ENCODE measurements at regions not wholly inside any gene's neighbourhood (a gene's known extent, or its start where the extent isn't known, plus 50 kb on each side); places are given as distances from the start of the nearest gene placed in this dataset.
"Not testable (repeated sequence)": the region's sequence is repeated elsewhere in the genome, so short reads cannot be mapped to it uniquely, and the experiment has no call there.

DNA sequence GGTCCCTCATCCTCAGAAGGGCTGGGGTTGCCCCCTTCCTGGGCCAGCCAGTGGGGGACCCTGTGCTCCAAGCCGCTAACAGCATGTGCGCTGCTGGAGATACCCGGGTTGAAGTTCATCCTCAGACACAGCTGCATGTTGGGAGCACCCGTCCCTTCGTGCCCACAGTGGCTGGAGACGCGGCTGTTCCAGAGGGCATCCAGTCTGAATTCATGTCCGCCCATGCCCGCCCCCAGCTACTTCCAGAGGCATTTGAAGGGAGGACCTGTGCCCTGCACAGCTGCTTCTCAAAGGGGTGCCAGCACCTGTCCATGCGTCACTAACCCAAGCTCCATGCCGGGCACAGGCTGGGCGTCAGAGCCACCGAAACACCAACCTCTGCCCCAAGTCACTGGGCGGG, 68.1 kb upstream of the ADGRA1 start:
- DNase-seq = no peak

DNA sequence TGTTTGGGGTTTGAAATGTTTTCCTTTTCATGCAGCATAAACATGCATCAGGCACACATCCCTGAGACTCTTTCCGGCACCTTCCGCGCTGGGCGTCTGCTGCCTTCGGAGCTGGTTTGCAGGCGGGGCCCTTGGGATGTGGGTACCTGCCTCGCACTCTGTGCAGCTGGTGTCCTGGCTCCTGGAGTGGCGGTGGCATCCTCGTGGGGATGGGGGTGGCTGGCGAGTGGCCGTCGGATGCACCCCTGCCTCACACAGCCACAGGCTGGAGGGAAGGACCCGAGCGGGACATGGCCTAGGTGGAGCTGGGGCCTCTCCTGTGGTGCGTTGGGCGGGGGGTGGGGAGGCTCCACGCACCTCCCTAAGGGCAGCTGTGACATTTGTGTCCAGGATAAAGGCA, 68.5 kb upstream of the ADGRA1 start:
- DNase-seq = no peak

DNA sequence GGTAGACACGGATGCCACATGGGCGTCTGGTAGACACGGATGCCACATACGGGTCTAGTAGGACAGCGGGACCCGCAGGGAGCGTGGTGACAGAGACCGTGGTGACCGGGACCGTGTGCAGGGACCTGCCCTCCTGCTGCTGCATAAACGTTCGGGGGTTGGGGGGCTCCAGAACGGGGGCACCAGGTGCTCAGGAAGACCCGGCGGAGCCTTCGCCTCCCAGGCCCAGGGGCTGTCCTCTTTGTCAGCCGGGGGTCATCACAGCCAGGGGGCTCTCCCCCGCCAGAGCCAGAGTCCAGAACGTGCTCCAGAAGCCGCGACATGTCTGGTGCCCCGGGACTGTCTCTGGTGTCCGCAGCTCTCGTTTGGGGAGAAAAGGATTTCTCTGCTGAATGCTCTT, 69.2 kb upstream of the ADGRA1 start:
- DNase-seq = no peak

DNA sequence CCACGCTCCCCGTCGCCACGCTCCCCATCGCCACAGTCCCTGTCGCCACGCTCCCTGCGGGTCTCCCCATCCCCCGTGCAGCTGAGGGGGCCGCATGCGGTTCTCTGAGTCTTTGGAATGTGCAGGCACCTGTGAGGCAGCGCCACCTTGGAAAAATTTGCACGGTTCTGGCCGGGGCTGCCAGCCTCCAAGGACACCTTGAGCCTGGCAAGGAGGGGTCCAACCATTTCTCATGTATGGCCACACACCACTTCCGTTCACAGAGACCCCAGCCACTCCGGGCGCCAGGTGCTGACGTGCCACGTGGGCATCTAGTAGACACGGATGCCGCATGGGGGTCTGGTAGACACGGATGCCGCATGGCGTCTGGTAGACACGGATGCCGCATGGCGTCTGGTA, 70.5 kb upstream of the ADGRA1 start:
- no peak for DNase-seq

DNA sequence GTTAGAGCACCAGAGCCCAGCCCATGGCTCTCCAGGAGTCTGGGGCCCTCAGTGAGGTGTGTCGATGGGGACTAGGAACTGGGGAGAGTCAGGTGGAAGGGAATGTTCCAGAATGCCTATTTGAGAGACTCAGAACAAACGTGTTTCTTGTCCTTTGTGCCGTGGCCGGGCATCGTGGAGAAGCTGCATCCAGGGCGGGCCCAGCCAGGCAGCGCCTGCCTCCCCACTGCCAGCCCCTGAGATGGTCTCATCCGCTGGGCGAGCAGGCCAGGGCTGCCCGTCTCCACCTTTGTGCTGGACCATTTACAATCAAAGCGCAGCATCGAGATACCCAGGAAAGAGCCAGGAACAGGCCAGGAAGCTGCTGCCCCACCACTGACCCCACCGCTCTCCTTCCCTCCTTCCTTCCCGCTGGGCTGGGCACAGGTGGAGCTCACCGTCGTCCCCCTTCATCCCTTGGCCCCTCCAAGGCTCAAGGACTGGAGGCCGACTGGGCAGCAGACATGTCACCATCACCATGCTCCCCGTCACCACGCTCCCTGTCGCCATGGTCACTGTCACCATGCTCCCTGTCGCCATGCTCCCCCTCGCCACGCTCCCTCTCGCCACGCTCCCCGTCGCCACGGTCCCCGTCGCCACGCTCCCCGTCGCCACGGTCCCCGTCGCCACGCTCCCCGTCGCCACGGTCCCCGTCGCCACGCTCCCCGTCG, 71.1 kb upstream of the ADGRA1 start:
- no peak for DNase-seq

DNA sequence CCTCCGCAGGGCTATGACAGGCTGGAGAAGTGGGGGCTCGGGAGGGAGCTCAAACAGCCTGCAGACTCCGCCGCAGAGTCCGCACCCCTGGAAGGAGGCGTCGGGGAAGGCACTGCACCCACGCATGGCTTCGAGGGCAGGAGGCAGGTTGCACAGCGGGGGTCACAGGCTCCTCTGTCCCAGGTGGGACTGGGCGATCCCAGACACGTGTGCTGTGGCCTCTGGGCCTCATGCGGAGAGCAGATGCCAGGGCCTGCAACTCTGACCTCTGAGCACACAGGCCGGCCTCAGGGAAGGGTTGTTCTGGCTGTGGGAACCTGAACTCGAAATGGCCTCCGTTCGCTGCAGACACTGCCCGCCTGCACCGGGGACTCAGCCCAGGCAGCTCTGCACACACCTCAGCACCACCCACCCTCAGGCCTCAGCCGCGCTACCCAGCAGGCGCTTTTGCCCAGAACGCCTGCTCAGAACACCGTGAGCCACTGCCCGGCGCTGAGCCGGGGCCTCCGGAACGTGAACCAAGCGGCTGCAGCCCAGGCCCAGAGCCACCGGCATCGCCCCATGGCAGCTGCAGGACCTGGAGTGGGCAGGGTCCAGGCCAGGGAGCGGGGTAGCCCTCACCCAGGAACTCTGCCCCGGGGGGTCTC, 71.8 kb upstream of the ADGRA1 start:
- DNase-seq = no peak

DNA sequence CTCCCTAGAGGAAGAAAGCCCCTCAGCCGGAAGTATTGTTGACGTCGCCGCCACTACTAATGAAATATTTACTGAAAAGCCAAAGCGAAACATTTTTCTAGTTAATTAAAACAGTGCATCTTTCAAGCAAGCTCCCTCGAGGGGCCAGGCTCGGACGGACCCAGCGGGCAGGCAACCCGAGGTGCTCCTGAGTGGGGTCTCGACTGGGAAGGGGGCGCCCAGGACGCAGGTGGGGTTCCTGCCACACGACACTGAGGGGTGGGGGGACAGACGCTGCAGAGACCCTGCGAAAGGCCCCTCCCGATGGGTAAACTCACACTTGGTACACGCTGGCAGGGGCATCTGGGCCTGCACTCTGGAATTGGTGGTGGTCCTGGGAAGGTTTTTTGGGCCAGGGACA, 72.4 kb upstream of the ADGRA1 start:
- DNase-seq = no peak

DNA sequence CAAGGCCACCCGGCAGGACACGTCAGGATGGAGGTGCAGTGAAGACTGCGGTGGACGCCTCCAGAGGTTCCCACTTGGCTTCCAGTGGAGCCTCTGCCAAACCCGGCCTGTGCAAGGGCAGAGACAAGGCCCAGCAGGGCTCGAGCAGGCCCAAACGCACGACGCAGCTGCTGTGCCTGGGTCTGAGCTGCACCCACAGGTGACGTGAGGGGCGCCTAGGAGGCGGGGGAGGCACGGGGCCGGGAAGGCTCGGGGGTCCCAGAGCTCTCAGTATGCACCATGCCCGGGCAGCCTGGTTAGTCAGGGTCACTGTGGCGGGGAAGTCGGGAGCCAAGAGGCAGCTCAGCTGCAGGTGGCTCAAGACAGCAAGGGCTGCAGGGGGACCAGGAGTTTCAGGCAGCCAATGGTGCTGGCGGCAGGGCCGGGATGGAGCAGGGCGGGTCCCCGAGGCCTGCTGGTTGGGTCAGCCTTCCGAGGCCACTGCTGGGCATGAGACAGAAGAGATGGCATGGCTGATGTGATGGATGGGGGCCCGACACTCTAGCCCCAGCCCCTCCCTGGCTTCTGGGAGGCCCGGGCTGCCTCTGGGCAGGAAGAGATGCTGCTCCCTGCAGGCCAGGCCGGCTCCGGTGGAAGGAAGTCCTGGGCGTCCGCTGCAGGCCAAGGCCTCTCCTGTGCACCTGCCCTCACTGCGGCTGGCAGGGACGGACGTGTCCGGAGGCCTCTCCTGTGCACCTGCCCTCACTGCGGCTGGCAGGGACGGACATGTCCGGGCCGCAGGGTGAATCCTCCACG, 72.2 kb upstream of the CFAP46 start:
- DNase-seq = no peak

DNA sequence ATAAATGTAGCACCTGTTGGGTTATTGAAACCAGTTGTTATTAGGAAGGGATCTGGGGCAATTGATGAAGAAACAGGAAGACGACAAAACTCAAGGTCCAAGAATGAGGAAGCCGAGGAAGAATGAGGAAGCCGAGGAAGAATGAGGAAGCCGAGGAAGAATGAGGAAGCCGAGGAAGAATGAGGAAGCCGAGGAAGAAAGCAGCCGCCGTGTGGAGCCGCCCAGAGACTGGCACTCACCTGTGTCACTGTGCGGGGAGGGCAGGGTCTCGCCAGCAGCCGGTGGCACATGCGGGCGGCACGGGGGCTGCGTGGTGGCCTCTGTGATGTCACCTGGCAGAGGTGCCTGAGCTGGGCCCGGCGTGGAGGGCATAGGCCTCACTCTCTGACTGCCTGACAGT, 71.1 kb upstream of the CFAP46 start:
- DNase-seq = peak; percentile 62 to 74

DNA sequence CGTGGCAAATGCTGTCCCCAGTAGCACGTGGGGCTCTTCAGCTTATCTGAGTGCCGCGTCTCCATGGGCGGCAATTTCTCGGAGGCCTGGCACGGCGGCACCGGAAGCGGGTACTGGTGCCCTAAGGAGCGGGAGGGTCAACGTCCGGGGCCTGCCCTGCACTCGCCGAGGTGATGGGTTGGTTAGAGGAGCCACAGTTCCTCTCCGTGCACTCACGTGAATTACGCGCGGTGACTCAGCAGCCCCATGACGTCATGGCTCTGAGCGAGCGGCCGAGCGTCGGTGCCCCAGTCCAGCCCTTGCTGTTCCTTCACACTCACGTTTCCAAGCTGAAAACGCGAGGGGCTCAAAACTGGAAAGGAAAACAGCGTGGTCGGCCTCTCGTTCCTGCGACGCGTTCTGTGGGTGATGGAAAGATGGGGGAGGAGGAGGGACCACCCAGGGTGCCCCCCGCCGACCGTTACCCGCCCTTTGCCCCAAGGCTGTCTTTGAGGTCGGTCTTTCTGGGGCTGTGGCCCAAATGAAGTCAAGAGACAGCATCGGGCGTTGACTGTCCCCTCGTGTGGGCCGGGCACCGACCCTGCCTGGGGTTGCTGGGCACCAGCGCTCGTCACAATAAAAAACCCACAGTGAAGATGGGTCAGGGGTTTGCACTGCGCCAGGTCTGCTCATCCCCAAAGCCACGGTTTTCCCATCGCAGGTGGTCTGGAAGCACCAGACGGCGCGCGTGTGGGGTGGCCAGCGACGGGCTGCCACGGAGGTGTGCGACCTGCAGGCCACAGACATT, 70.4 kb upstream of the CFAP46 start:
- DNase-seq = peak; percentile 44 to 92

DNA sequence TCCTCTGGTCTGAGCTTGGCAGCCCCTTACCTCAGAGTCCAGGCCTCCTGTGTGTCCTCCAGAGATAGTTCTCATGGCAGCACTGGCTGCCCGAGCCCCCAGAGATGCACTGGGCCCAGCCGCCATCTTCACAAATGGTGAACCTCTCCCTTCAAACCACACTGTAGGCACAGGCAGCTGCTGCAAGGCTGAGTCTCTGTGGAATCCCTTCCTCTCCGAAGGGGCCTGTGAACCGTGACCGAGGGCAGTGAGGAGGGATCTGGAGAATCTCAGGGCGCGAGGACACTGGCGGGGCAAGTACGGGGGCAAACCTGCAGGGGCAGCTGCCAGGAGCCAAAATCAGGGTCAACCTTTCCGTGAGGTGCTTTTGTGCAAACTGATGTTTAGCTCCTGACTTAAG, 69.5 kb upstream of the CFAP46 start:
- no peak for DNase-seq

DNA sequence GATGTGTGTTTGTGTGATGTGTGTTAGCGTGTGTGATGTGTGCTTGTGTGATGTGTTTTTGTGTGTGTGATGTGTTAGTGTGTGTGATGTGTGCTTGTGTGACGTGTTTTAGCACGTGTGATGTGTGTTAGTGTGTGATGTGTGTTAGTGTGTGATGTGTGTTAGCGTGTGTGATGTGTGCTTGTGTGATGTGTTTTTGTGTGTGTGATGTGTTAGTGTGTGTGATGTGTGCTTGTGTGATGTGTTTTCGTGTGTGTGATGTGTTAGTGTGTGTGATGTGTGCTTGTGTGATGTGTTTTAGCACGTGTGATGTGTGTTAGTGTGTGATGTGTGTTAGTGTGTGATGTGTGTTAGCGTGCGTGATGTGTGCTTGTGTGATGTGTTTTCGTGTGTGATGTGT, 69.0 kb upstream of the CFAP46 start:
- DNase-seq = not testable (repeated sequence)

DNA sequence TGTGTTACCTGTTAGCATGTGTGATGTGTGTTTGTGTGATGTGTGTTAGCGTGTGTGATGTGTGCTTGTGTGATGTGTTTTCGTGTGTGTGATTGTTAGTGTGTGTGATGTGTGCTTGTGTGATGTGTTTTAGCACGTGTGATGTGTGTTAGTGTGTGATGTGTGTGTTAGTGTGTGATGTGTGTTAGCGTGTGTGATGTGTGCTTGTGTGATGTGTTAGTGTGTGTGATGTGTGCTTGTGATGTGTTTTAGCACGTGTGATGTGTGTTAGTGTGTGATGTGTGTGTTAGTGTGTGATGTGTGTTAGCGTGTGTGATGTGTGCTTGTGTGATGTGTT, 68.4 kb upstream of the CFAP46 start:
- not testable (repeated sequence) for DNase-seq

DNA sequence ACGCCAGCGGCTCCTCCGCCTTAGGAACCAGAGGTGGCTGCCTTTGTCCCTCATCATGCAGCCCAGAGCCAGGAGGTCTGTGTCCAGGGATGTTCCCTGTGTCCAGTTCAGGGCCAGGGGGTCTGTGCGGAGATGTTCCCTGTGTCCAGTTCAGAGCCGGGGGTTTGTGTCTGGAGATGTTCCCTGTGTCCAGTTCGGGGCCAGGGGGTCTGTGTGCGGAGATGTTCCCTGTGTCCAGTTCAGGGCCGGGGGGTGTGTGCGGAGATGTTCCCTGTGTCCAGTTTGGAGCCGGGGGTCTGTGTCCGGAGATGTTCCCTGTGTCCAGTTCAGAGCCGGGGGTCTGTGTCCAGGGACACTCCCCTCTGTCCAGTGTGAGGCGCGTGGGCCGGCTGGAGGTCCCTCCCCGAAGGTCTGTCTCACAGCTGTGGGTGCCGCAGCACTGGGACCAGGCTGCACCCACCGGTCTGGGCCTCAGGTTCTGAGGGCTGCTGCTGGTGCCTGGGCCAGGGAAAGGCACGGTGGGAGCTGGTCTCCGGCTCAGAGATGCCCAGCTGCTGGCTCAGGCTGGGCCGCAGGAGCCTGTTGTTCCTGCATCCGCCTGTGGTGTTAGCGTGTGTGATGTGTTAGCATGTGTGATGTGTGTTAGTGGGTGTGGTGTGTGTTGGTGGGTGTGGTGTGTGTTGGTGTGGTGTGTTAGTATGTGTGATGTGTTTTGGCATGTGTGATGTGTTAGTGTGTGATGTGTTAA, 67.9 kb upstream of the CFAP46 start:
- no peak for DNase-seq

DNA sequence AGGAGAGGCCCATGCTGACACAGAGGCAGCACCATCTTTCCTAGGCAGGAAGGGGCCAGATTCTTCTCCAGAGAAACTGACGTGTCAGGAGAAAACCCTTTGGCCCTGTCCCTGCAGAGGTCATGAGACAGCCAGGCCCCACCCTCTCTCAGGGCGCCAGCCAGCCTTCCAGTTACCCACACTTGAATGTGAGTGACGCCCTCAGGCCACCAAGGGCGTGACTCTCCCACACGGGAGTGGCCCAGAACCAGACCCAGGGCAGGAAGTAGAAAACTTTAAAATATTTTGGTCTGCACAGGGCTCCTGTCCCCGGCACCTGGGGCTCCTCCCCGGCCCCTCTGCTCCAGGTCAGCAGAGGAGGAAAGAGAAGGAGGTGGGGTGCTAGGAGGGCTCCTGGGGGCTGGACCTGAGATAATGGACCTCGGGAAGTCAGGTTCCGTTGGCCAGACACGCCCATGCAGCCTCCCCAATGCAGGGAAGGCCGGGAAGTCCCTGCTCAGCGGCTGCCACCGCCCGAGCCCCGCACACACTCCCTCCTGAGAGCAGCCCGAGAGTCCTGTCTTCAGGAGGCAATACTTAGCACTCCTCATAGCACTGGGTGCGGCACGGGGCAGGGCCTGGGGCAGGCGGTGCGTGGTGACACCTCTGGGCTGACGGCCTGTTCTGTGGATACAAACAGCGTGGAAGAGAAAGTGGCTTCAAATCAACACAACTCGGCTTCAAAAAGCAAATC, 67.0 kb upstream of the CFAP46 start:
- peak; percentile 93 to 94 for DNase-seq

DNA sequence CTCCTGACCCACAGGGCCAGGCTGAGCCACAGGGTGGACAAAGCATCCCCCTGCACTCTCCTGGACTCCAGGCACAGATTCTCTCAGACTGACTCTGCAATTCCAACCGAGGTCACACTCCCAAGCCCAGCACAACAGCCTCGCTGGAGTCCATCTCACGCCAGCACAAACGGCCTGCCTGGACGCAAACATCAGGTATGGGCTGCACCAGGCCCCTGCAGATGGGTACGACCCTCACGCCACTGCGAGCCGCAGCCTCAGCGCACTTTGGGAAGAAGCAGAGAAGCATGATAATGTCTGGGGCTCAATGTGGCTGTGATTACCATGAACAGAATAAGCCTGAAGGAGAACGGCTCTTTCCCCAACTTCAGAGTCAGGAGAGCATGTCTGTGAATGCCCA, 66.4 kb upstream of the CFAP46 start:
- no peak for DNase-seq

DNA sequence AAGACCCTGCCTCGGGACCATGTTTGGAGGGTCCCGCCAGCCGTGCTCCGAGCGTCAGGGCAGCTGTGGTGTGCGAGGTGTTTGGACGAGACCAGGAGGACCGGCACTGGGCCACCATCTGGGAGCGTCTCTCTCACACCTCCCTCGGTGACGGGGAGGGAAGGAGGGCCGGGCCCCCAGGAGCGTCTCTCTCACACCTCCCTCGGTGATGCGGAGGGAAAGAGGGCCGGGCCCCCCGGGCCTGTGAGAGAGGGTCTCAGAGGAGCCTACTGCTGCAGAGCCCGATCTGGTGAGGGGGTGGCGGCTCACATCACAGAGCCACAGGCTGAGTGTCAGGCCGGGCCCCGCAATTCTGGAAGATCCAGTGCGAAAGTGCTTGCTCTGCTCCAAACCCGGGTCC, 65.8 kb upstream of the CFAP46 start:
- DNase-seq = no peak

DNA sequence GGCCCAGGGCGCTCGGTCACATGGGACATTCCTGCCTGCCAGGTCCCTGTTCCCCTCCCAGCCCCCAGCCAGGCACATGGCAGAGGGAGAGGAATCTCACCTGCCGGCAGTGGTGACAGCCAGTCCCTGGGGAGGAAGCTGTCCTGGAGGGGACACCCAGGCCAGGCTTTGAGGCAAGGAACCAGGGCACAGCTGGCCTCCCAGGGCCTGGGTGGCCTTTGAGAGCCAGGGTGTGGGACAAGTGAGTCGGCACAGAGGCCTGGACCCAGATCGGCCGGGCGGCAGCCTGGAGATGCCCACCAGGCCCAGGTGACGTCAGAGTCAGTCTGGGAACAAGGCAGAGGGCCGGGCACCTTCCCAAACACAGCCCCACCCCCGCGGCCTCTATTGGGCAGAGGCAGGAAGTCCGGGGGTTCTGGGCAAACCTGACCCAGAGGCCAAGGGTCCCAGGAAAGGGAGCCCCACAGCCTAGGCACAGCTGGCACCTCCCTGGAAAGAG, 65.0 kb upstream of the CFAP46 start:
- DNase-seq = no peak

DNA sequence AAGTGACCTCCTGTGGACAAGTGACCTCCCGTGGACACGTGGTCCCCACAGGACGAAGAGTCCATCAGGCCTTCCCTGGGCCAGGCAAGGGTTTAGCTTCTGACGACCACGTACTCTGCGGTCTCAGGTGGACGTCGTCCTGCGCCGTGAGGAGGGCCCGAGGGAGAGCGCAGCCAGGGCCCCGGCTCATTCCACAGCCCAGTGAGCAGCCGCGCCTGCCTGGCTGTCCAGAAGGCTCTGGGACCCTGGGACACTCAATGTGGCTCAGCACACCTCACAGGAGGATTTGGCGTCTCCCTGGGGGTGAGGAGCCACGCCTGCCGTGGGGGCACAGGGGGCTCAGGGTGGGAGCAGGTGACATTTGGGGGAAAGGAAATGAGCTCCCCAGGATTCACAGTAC, 64.4 kb upstream of the CFAP46 start:
- no peak for DNase-seq

DNA sequence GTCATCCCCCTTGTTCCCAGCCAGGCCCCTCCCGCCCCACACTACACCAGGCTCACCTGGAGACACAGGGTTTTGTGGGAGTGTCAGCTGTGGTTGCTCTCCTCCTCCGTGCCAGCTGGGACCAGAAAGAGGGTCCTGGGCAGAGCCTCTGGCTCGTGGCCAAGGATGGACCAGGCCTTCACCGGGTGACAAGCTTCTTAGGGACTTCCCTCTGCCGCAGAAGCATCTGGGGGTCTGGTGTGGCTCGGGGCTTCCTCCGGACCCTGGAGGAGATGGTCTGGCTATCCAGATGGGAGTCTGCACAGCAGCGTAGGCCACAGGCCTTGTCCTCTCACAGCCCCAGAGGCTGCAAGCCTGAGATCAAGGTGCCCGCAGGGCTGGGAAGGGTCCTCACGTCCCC, 63.8 kb upstream of the CFAP46 start:
- no peak for DNase-seq

DNA sequence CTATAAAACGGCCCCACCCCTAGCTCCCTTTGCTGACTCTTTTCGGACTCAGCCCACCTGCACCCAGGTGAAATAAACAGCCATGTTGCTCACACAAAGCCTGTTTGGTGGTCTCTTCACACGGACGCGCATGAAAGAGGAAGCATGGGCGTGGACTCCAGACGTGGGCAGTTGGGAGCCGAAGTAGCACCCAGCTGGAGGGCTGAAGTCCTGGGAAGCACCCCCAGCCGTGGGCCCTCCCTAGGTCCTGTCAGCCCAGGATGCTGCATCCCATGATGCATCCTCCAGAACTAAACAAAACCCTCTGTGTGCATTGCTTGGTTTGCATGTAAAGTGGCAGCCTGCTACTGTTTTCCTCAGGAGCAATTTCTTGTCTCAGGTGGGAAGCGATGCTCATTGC, 62.1 kb upstream of the CFAP46 start:
- no peak for DNase-seq

DNA sequence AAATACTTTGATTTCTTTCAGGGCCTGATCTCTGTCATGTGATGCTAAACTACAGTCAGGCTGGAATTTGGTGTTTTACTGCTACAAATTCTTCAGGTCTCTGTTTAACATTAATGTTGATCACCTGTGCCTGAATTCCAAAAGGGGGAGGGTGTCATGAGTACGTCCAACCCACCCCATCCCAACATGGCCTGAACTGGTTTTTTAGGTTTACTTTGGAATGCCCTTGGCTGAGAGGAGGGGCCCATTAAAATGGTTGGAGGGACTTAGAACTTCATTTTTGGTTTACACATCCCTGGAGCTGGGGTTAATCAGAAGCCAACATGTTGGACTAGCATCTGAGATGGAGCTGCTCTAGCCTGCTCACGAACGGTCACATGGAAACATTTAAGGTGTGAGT, 60.8 kb upstream of the CFAP46 start:
- DNase-seq = no peak

All from inflammatory macrophage treated with lipopolysaccharide for 1 hour (primary cell).